Prostate gland (tissue), 2 donors: ENCODE measurements at regions not wholly inside any gene's neighbourhood (a gene's known extent, or its start where the extent isn't known, plus 50 kb on each side); places are given as distances from the start of the nearest gene placed in this dataset.

Source experiments
- DNase-seq: peaks from one replicate; pipeline ENCODE4 v3.0.0-alpha.2; 2019; ENCODE audit warnings: low spot score
- H3K27ac ChIP-seq, 2 donors: fragments of 200-600 bp; sonication (generic); 2 replicates each; pipeline ENCODE4 v1.5.1; 2017 to 2019
- H3K27me3 ChIP-seq: fragments of 200-600 bp; sonication (generic); replicated peaks from 2 replicates; pipeline ENCODE4 v1.5.1; 2019; ENCODE audit not compliant: insufficient read depth
- H3K36me3 ChIP-seq, 2 donors: fragments of 200-600 bp; sonication (generic); 1 replicate in 1 of 2; 2 replicates in 1 of 2; pipeline versions ENCODE4 v1.5.1 to v1.8.1; 2017 to 2019
- H3K4me1 ChIP-seq: fragments of 200-600 bp; sonication (generic); replicated peaks from 2 replicates; pipeline ENCODE4 v1.5.1; 2019
- H3K4me3 ChIP-seq, 2 donors: fragments of 200-600 bp; sonication (generic); 2 replicates each; pipeline ENCODE4 v1.5.1; 2017 to 2019
- H3K9me3 ChIP-seq: fragments of 200-600 bp; sonication (generic); 2 replicates; pipeline ENCODE4 v1.5.1; 2017
- CTCF ChIP-seq, 4 experiments: fragments of 200-600 bp in 2 of 4; fragments of 450-650 bp in 2 of 4; sonication (generic) in 2 of 4; IDR thresholded peaks; 1 replicate in 3 of 4; 2 replicates in 1 of 4; pipeline ENCODE4 v1.5.1; 2016 to 2019; ENCODE audit warnings: antibody characterized with exemption in 4 of 4, mild to moderate bottlenecking in 2 of 4, moderate library complexity in 2 of 4
- POLR2A ChIP-seq: fragments of 450-650 bp; IDR thresholded peaks from one replicate; pipeline ENCODE4 v1.6.1; 2016; ENCODE audit warnings: antibody characterized with exemption, mild to moderate bottlenecking
- POLR2AphosphoS5 ChIP-seq: sonication (generic); formaldehyde crosslinking; IDR thresholded peaks from one replicate; pipeline ENCODE4 v1.6.1; 2017; ENCODE audit warnings: antibody characterized with exemption
- WGBS: methylation state at CpG from one replicate; pipeline ENCODE4 v1.1.5; 2018; 5-methylcytosine and 5-hydroxymethylcytosine counted together
- intact Hi-C: fragments of 100-400 bp; cut with DNase I; formaldehyde crosslinking; loops from one replicate; pipeline ENCODE4 v1.14.2; 2022

DNA sequence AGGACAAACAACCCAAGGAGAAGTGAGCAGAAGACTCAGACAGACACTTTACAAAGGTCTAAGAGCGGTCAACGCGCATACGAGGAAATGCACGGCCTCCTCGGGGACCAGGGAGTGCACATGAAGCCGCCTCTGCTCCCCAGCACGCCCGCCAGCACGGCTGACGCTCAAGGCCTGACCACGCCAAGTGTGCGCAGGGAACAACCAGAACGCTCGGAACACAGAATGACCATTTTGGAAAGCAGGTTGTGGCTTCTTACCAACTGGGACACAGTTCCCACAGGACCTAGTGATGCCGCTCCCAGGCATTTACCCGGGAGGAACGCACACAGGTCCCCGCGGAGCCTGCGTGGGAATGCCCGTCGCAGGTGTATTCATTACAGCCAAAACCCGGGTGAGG is 191.5 kb upstream of the PPP1R26 start:
- Histone ChIP-seq H3K4me1 (no peaks in the 10 kb centered on the region), H3K36me3 (no peaks in the 10 kb centered on the region), H3K27me3 (no peaks in the 10 kb centered on the region), H3K4me3 (no peak overlapping the region), H3K27ac (no peak overlapping the region), H3K9me3 (no peaks in the 10 kb centered on the region)
- 81% methylated on average over 24 of the region's 24 CpGs for WGBS
- intact Hi-C loops: no loop called here
- no peak for TF ChIP-seq POLR2AphosphoS5
- no peak for TF ChIP-seq CTCF (IDR thresholded peaks at IDR 0.05)
- no peak for TF ChIP-seq POLR2A
- DNase-seq: no peak

- H3K27me3 ChIP-seq: no peaks in the 10 kb centered on the region
- no peak for DNase-seq
- H3K4me3 ChIP-seq: no peak overlapping the region
- 56% methylated on average over 17 of the region's 17 CpGs for WGBS
- no peaks in the 10 kb centered on the region for H3K4me1 ChIP-seq
- H3K27ac ChIP-seq: no peak overlapping the region
- intact Hi-C loops: no loop called here
- no peaks in the 10 kb centered on the region for H3K36me3 ChIP-seq
- H3K9me3 ChIP-seq: no peaks in the 10 kb centered on the region
- no peak for TF ChIP-seq CTCF (IDR thresholded peaks at IDR 0.05)
- TF ChIP-seq POLR2AphosphoS5: no peak
- TF ChIP-seq POLR2A: no peak
Observed at GRCh38 chr9:135289081-135289491, 190.5 kb upstream of the PPP1R26 start.

- WGBS: 53% methylated on average over 9 of the region's 9 CpGs
- no peaks in the 10 kb centered on the region for H3K9me3 ChIP-seq
- intact Hi-C loops: no loop called here
Observed at GRCh38 chr9:135290086-135290485, 189.5 kb upstream of the PPP1R26 start.

GRCh38 chr9:135290566-135290965 is 189.0 kb upstream of the PPP1R26 start:
- no peaks in the 10 kb centered on the region for H3K36me3 ChIP-seq
- 81% methylated on average over 9 of the region's 9 CpGs for WGBS
- DNase-seq: no peak
- no peaks in the 10 kb centered on the region for H3K4me1 ChIP-seq
- no peaks in the 10 kb centered on the region for H3K9me3 ChIP-seq
- no peak for TF ChIP-seq CTCF (IDR thresholded peaks at IDR 0.05)
- no peak for TF ChIP-seq POLR2AphosphoS5
- no peak for TF ChIP-seq POLR2A
- no peak overlapping the region for H3K4me3 ChIP-seq
- intact Hi-C loops: no loop called here
- H3K27me3 ChIP-seq: no peaks in the 10 kb centered on the region
- H3K27ac ChIP-seq: no peak overlapping the region

More at GRCh38 chr9:135290086-135290485, 189.5 kb upstream of the PPP1R26 start:
- Histone ChIP-seq H3K4me3 (no peak overlapping the region), H3K36me3 (no peaks in the 10 kb centered on the region), H3K27me3 (no peaks in the 10 kb centered on the region), H3K27ac (no peak overlapping the region), H3K4me1 (no peaks in the 10 kb centered on the region)
- DNase-seq: no peak
- TF ChIP-seq CTCF (IDR thresholded peaks at IDR 0.05) (no peak), POLR2A (no peak), POLR2AphosphoS5 (no peak)

- Histone ChIP-seq H3K27me3 (no peaks in the 10 kb centered on the region), H3K4me1 (no peaks in the 10 kb centered on the region), H3K36me3 (no peaks in the 10 kb centered on the region), H3K4me3 (no peak overlapping the region), H3K9me3 (no peaks in the 10 kb centered on the region), H3K27ac (no peak overlapping the region)
- 53% methylated on average over 17 of the region's 17 CpGs for WGBS
- TF ChIP-seq POLR2A (no peak), CTCF (IDR thresholded peaks at IDR 0.05) (no peak), POLR2AphosphoS5 (no peak)
- DNase-seq: no peak
- intact Hi-C loops: no loop called here
Observed at GRCh38 chr9:135291165-135291564, 188.4 kb upstream of the PPP1R26 start.
